AG10803 (cell line): ENCODE measurements at regions not wholly inside any gene's neighbourhood (a gene's known extent, or its start where the extent isn't known, plus 50 kb on each side); places are given as distances from the start of the nearest gene placed in this dataset.
"Not testable (repeated sequence)": the region's sequence is repeated elsewhere in the genome, so short reads cannot be mapped to it uniquely, and the experiment has no call there.

Source experiments
- DNase-seq: peaks from one replicate; pipeline ENCODE4 v3.0.0; 2010; ENCODE audit warnings: low read depth
- H3K4me3 ChIP-seq: 2 replicates; pipeline ENCODE4 v1.5.1; 2011; ENCODE audit warnings: mild to moderate bottlenecking, low read length, control low read depth
- TF ChIP-seq, protein P1 (sequence below): conservative IDR thresholded peaks from 2 replicates; pipeline ENCODE4 v1.5.1; 2011; ENCODE audit warnings: mild to moderate bottlenecking, low read length, control low read depth, inconsistent platforms

DNA sequence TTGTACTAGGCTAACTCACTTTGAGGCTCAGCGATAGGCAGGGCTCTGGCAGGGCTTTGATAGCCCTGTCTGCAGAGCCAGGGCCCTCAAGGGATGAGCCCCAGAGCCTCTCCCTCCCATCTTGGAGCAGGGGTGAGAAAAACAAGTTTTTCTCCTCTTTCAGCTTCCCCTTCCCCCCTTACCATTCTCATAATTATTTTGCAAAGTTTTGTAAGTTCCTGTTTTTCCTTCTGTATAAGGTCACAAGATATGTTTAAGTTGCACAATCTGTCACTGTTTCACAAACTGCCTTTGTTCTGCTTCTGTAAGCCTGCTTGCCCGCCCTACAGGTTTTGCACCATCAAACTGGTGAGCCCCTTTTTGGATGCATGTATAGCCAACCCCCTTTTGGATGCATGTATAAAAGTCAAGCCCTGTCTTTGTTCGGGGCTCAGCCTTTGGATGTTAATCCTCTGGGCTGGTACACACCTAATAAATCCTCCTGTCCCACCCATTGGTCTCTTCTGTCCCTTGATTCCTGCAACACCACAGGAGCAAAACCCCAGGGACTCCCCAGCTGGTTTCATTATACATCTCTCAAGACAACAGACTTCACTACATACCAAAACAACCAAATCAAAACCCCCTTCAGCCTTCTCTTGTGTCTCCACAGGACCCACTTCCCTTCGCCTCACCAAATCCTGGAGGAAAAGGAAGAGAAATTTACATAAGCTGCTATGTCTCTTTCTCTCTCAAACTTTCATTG, 52.5 kb upstream of the RESF1 start:
- DNase-seq = no peak
- TF ChIP-seq, protein P1, sequence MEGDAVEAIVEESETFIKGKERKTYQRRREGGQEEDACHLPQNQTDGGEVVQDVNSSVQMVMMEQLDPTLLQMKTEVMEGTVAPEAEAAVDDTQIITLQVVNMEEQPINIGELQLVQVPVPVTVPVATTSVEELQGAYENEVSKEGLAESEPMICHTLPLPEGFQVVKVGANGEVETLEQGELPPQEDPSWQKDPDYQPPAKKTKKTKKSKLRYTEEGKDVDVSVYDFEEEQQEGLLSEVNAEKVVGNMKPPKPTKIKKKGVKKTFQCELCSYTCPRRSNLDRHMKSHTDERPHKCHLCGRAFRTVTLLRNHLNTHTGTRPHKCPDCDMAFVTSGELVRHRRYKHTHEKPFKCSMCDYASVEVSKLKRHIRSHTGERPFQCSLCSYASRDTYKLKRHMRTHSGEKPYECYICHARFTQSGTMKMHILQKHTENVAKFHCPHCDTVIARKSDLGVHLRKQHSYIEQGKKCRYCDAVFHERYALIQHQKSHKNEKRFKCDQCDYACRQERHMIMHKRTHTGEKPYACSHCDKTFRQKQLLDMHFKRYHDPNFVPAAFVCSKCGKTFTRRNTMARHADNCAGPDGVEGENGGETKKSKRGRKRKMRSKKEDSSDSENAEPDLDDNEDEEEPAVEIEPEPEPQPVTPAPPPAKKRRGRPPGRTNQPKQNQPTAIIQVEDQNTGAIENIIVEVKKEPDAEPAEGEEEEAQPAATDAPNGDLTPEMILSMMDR = no peak
- H3K4me3 ChIP-seq = no peak overlapping the region

DNA sequence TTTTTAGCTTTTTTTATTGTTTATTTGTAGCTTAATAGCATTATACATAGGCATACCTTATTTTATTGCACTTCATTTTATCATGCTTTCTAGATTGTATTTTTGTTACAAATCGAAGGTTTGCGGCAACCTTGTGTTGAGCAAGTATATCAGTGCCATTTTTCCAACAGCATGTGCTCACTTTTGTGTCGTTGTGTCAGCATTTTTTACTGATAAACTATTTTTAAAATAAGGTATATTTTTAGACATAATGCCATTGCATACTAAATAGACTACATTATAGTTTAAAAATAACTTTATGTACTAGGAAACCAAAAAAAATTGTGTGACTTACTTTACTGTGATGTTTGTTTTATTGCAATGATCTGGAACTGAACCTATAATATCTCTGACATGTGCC, 56.2 kb upstream of the RESF1 start:
- DNase-seq = no peak
- H3K4me3 ChIP-seq = no peak overlapping the region
- TF ChIP-seq, protein P1 = no peak

DNA sequence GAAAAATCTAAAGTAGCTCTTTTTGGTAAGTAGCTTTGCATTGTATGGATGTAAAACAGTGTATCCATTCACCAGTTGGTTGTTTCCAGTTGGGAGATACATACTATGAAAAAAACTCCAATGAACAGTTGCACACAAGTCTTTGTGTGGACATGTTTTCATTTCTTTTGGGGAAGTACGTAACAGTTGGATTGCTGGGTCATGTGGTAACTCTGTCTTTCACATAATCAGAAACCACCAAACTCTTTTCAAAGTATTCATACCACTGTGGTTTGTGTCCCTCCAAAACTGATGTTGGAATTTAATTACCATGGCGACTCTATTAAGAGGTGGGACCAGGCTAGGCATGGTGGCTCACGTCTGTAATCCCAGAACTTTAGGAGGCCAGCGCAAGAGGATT, 58.9 kb upstream of the RESF1 start:
- H3K4me3 ChIP-seq = no peak overlapping the region
- no peak for DNase-seq
- TF ChIP-seq, protein P1 = no peak

DNA sequence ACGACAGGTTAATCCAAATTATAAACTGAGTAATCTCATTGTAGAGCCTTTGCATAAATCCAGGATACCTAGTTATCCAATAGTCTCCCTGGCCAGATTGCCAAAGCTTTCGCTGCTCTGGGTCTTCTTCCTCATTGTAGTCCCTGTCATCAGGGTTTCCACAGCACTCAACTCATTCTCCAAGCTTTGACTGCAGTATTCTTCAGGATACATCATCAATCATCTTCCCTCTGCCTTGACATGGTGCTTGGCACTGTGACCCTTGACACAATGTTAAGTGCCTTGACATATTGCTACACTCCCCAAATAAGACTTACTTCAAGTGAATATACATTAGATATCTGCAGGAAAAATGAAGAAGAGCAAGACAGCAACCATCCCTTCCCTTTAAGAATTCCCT, 60.1 kb upstream of the RESF1 start:
- TF ChIP-seq, protein P1 = no peak
- no peak for DNase-seq
- no peak overlapping the region for H3K4me3 ChIP-seq

DNA sequence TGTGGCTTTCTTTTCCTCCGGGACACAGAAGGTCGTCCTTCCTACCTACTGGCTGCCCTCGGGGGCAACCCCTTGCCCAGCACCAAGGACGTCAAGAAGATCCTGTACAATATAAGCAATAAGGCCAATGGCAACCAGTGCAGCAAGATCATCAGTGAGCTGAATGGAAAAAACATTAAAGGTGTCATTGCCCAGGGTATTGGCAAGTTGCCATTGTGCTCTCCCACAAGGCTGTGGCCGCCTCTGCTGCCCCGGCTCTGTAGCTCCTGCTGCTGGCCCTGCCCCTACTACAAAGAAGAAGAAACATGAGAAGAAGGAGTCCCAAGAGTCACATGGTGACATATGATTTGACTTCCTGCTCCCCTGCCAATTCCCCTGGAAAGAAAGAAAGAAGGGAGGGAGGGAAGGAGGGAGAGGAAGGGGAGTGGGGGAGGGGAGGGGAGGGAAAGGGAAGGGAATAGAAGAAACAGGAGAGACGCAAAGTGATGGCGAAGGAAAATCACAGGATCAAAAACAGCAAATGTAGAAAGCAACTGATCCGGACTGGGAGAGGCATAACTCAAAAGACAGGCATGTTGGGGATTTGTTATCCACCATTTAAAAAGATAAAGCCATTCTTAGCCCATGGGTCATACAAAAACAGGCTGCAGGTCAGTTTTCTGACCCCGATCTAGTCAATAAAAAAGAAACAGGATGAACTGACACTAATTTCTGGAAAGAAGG, 61.3 kb upstream of the RESF1 start:
- no peak for DNase-seq

DNA sequence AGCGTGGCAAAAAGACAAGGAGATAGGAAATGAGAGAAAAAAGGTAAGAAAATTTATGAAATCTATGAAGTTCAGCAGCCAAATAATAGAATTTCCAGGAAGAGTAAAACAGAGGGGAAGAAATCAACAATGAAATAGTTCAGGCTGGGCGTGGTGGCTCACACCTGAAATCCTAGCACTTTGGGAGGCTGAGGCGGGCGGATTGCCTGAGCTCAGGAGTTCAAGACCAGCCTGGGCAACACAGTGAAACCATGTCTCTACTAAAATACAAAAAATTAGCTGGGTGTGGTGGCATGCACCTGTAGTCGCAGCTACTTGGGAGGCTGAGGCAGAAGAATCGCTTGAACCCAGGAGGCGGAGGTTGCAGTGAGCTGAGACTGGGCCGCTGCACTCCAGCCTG, 62.1 kb upstream of the RESF1 start:
- DNase-seq, H3K4me3 ChIP-seq: not testable (repeated sequence)

More for the DNA sequence above, 61.3 kb upstream of the RESF1 start:
- no peak overlapping the region for H3K4me3 ChIP-seq
- TF ChIP-seq, protein P1 = no peak

DNA sequence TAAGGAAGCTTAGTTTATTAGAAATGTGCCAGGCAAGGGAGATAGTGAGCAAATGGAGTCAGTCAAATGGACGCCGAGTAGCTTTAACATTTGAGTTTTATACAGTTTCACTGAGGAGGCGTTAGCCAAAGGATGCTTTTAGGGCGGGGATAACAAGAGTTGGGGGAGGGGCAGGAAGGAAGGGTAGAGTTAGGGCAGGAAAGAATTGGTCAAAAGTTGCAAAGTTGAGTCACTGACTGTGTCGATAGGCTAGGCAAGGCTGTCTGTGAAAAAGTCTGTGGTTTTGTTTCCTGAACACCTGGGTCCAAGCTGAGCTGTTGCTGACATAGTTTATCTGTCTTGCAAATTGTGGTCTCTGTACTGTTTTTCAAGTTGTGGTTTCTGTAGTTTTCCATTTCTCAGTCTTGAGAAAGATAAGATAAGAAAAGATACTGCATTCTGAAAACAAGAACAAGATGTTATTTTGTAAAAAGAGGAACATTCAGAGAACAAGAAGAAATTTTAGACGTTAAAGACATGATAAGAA, 62.6 kb upstream of the RESF1 start:
- no peak overlapping the region for H3K4me3 ChIP-seq
- TF ChIP-seq, protein P1 = no peak
- no peak for DNase-seq
